Body of pancreas (tissue), 4 donors: ENCODE measurements at regions not wholly inside any gene's neighbourhood (a gene's known extent, or its start where the extent isn't known, plus 50 kb on each side); places are given as distances from the start of the nearest gene placed in this dataset.

Experiments used
- POLR2A ChIP-seq, 3 donors: fragments of 450-650 bp; IDR thresholded peaks; one replicate each; pipeline ENCODE4 v1.6.1; 2016; ENCODE audit warnings: antibody characterized with exemption in 3 of 3, mild to moderate bottlenecking in 2 of 3
- TF ChIP-seq, protein P1 (sequence below), 7 experiments: fragments of 450-650 bp in 4 of 7; fragments of 200-600 bp in 3 of 7; sonication (generic) in 3 of 7; IDR thresholded peaks; one replicate each; pipeline ENCODE4 v1.5.1; 2016 to 2019; ENCODE audit warnings: antibody characterized with exemption in 7 of 7

DNA sequence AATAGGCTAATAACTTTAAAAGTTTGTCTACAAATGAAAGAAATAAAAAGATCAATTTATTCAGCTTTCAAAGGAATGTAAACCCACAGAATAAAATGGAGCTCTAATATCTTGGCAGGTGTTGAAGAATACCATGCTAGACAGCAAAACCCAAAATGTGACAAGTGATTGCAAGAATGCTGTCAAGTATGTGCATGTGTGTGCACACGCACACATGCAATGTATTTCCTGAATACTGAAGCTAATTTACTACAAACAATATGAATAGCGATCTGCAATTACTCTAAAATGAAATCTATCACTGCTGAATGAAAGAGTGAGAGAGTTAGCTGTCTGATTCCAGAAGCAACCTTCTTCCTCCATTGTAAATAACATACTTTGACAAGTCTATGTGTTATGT lies 179.2 kb upstream of the HSF2 start:
- TF ChIP-seq, protein P1, sequence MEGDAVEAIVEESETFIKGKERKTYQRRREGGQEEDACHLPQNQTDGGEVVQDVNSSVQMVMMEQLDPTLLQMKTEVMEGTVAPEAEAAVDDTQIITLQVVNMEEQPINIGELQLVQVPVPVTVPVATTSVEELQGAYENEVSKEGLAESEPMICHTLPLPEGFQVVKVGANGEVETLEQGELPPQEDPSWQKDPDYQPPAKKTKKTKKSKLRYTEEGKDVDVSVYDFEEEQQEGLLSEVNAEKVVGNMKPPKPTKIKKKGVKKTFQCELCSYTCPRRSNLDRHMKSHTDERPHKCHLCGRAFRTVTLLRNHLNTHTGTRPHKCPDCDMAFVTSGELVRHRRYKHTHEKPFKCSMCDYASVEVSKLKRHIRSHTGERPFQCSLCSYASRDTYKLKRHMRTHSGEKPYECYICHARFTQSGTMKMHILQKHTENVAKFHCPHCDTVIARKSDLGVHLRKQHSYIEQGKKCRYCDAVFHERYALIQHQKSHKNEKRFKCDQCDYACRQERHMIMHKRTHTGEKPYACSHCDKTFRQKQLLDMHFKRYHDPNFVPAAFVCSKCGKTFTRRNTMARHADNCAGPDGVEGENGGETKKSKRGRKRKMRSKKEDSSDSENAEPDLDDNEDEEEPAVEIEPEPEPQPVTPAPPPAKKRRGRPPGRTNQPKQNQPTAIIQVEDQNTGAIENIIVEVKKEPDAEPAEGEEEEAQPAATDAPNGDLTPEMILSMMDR (IDR thresholded peaks at IDR 0.05): no peak
- no peak for TF ChIP-seq POLR2A (IDR thresholded peaks at IDR 0.05)
